ENCODE measurements at regions not wholly inside any gene's neighbourhood (a gene's known extent, or its start where the extent isn't known, plus 50 kb on each side); places are given as distances from the start of the nearest gene placed in this dataset.

- no peak for DNase-seq
These were observed 243.4 kb upstream of the STS start for GRCh38 chrX:6904156-6904555.

GRCh38 chrX:6898371-6898770 lies 249.1 kb upstream of the STS start:
- no peak for DNase-seq

- no peak for DNase-seq
These were observed 256.1 kb upstream of the STS start for GRCh38 chrX:6891404-6891803.

- no peak for DNase-seq
These were observed 256.8 kb upstream of the STS start for GRCh38 chrX:6890544-6891261.

GRCh38 chrX:6885909-6886308 lies 261.6 kb upstream of the STS start:
- DNase-seq: no peak

- DNase-seq: no peak
These were observed 262.1 kb upstream of the STS start for GRCh38 chrX:6885396-6885795.

- no peak for DNase-seq
These were observed 286.1 kb upstream of the STS start for GRCh38 chrX:6861456-6861855.

- no peak for DNase-seq
These were observed 289.8 kb upstream of the STS start for GRCh38 chrX:6857749-6858148.

GRCh38 chrX:6856471-6856870 lies 291.0 kb upstream of the STS start:
- DNase-seq: no peak

- no peak for DNase-seq
These were observed 294.6 kb upstream of the STS start for GRCh38 chrX:6852869-6853268.

GRCh38 chrX:6852121-6852520 lies 295.4 kb upstream of the STS start:
- DNase-seq: no peak

GRCh38 chrX:6851140-6851539 lies 296.4 kb upstream of the STS start:
- DNase-seq: no peak

- DNase-seq: no peak
These were observed 297.6 kb upstream of the STS start for GRCh38 chrX:6849716-6850414.

- no peak for DNase-seq
These were observed 297.7 kb upstream of the VCX3A start for GRCh38 chrX:6832619-6833018.

- DNase-seq: no peak
These were observed 291.9 kb upstream of the VCX3A start for GRCh38 chrX:6826856-6827255.

GRCh38 chrX:6821730-6822129 lies 286.8 kb upstream of the VCX3A start:
- DNase-seq: no peak

- no peak for DNase-seq
These were observed 279.0 kb upstream of the VCX3A start for GRCh38 chrX:6813836-6814370.

- no peak for DNase-seq
These were observed 277.2 kb upstream of the VCX3A start for GRCh38 chrX:6812087-6812486.

- no peak for DNase-seq
These were observed 275.9 kb upstream of the VCX3A start for GRCh38 chrX:6810776-6811175.

- no peak for DNase-seq
These were observed 268.7 kb upstream of the VCX3A start for GRCh38 chrX:6803607-6804006.

GRCh38 chrX:6793000-6793399 lies 258.1 kb upstream of the VCX3A start:
- DNase-seq: no peak

GRCh38 chrX:6783912-6784311 lies 249.0 kb upstream of the VCX3A start:
- DNase-seq: no peak

GRCh38 chrX:6782831-6783230 lies 247.9 kb upstream of the VCX3A start:
- DNase-seq: no peak

All from NCI-H345 (cell line).